ENCODE measurements at regions not wholly inside any gene's neighbourhood (a gene's known extent, or its start where the extent isn't known, plus 50 kb on each side); places are given as distances from the start of the nearest gene placed in this dataset.

DNA sequence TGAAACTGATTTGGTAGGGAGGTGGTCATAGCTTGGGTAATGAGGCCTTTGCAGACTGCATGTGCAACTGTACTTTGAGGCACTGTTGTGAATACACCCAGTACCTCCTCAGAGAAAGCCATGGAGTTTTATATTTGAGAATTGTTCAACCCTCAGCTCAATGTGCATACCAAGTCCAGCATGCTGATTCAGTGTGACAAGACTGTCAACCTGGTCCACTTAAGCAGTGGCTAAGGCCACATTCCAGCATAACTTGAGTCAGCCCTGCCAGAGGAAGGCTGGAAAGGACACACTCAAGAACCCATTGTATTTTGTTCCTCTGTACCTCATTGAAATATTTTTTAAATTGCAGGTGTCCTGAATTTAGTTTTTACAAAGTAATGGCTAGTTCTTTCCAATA is 121.8 kb upstream of the HNMT start:
- Histone ChIP-seq H3K36me3 (no peaks in the 10 kb centered on the region), H3K9me3 (peaks cover 0 to 4% (median 0%) of the 10 kb centered on the region in 4 donors), H3K4me1 (no peaks in the 10 kb centered on the region), H3K4me3 (no peak overlapping the region), H3K27ac (no peak overlapping the region), H3K27me3 (no peaks in the 10 kb centered on the region)
- TF ChIP-seq, protein P1, sequence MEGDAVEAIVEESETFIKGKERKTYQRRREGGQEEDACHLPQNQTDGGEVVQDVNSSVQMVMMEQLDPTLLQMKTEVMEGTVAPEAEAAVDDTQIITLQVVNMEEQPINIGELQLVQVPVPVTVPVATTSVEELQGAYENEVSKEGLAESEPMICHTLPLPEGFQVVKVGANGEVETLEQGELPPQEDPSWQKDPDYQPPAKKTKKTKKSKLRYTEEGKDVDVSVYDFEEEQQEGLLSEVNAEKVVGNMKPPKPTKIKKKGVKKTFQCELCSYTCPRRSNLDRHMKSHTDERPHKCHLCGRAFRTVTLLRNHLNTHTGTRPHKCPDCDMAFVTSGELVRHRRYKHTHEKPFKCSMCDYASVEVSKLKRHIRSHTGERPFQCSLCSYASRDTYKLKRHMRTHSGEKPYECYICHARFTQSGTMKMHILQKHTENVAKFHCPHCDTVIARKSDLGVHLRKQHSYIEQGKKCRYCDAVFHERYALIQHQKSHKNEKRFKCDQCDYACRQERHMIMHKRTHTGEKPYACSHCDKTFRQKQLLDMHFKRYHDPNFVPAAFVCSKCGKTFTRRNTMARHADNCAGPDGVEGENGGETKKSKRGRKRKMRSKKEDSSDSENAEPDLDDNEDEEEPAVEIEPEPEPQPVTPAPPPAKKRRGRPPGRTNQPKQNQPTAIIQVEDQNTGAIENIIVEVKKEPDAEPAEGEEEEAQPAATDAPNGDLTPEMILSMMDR (IDR thresholded peaks at IDR 0.05): no peak
- no peak for TF ChIP-seq POLR2A (IDR thresholded peaks at IDR 0.05)
- ATAC-seq (no peak), DNase-seq (no peak)
- intact Hi-C loops (cut with DNase I): no loop called here

DNA sequence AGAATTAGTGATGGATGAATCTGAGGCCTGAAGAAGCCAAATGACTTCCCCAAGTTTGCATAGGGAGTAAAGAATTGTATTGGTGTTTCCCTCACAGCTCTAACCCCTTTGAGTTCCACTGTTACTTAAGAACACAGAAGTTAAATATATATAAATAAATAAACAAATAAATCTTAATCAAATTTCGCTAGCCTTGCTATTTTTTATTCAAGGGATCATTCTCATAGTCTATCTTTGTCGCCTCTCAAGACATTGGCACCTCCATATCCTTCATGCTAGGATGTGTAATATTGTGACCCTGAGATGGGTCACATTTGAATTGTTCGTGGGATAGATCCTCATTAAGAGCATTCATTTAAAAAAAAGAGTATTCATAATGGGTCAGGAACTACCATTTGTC is 121.3 kb upstream of the HNMT start:
- intact Hi-C loops (cut with DNase I): no loop called here
- Histone ChIP-seq H3K36me3 (no peaks in the 10 kb centered on the region), H3K27me3 (no peaks in the 10 kb centered on the region), H3K4me3 (no peak overlapping the region), H3K27ac (no peak overlapping the region), H3K9me3 (peaks cover 0 to 4% (median 0%) of the 10 kb centered on the region in 4 donors), H3K4me1 (no peaks in the 10 kb centered on the region)
- TF ChIP-seq POLR2A (IDR thresholded peaks at IDR 0.05): no peak
- TF ChIP-seq, protein P1 (IDR thresholded peaks at IDR 0.05): no peak
- DNase-seq (no peak), ATAC-seq (no peak)
- whole genome bisulfite sequencing (ENCODE audit: insufficient coverage, low coverage, low lambda C conversion rate, missing lambda C conversion rate): 48% methylated on average over 3 of the region's 3 CpGs

DNA sequence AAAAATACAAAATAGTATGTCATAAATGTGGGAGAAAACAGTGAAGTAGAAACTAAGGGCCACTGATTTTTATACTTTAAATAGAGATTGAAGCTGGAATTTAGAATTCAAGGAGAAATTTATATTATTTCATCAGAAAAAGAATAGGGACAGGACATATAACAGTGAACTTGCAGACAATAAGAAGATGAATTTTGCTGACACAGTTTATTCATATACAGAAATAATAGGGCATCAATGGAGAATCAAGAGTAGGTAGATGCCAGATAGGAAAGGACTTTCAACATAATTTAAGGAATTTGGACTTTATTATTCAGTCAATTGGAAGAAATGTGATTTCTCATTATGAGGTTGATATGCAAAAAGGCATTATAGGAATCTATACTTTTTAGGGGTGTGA is 118.9 kb upstream of the HNMT start:
- intact Hi-C loops (cut with DNase I): no loop called here
- ATAC-seq (no peak), DNase-seq (no peak)
- H3K27me3 ChIP-seq: no peaks in the 10 kb centered on the region
- no peak overlapping the region for H3K4me3 ChIP-seq
- H3K4me1 ChIP-seq: no peaks in the 10 kb centered on the region
- H3K9me3 ChIP-seq: peaks cover 0 to 4% (median 0%) of the 10 kb centered on the region in 4 donors
- TF ChIP-seq POLR2A (IDR thresholded peaks at IDR 0.05): no peak
- TF ChIP-seq, protein P1 (IDR thresholded peaks at IDR 0.05): no peak
- no peak overlapping the region for H3K27ac ChIP-seq
- no peaks in the 10 kb centered on the region for H3K36me3 ChIP-seq

DNA sequence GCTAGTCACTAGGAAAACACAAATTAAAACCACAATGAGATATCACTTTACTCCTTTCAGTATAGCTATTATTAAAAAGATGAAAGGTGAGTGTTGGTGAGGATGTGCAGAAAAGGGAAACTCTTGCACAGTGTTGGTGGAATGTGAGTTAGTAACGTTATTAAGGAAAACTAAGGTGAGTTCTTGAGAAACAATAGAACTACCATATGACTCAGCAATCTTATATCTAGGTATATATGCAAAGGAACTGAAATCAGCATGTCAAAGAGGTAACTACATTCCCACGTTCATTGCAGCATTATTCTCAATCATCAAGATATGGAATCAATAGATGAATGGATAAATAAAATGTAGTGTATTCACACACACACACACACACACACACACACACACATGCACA is 117.3 kb upstream of the HNMT start:
- H3K27ac ChIP-seq: no peak overlapping the region
- ATAC-seq (no peak), DNase-seq (no peak)
- no peak overlapping the region for H3K4me3 ChIP-seq
- no peaks in the 10 kb centered on the region for H3K4me1 ChIP-seq
- 57% methylated on average over 2 of the region's 2 CpGs for WGBS (ENCODE audit: insufficient coverage, low coverage, low lambda C conversion rate, missing lambda C conversion rate)
- peaks cover 0 to 4% (median 0%) of the 10 kb centered on the region in 4 donors for H3K9me3 ChIP-seq
- intact Hi-C loops (cut with DNase I): no loop called here
- TF ChIP-seq POLR2A (IDR thresholded peaks at IDR 0.05): no peak
- TF ChIP-seq, protein P1 (IDR thresholded peaks at IDR 0.05): no peak
- no peaks in the 10 kb centered on the region for H3K36me3 ChIP-seq
- H3K27me3 ChIP-seq: no peaks in the 10 kb centered on the region

DNA sequence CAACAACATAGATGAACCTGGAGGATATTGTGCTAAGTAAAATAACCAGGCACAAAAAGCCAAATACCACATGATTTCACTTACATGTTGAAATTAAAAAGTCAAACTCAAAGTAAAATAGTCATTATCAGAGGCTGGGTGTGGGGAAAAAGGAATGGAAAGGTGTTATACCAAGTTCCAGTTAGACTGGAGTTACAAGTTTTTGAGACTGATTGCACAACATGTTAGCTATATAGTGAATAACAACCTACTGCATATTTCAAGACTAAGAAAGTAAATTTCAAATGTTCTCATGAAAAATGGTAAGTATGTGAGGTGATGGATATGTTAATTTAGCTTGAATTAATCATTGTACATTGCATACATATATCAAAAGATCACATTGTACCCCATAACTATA is 116.8 kb upstream of the HNMT start:
- peaks cover 0 to 4% (median 0%) of the 10 kb centered on the region in 4 donors for H3K9me3 ChIP-seq
- H3K27me3 ChIP-seq: no peaks in the 10 kb centered on the region
- no peaks in the 10 kb centered on the region for H3K36me3 ChIP-seq
- no peak overlapping the region for H3K27ac ChIP-seq
- DNase-seq: no peak
- TF ChIP-seq, protein P1 (IDR thresholded peaks at IDR 0.05): no peak
- no peak for TF ChIP-seq POLR2A (IDR thresholded peaks at IDR 0.05)
- ATAC-seq: no peak
- intact Hi-C loops (cut with DNase I): no loop called here
- H3K4me1 ChIP-seq: no peaks in the 10 kb centered on the region
- no peak overlapping the region for H3K4me3 ChIP-seq

Measured in right lobe of liver (tissue), 6 donors.